Keratinocyte (primary cell): ENCODE measurements at regions not wholly inside any gene's neighbourhood (a gene's known extent, or its start where the extent isn't known, plus 50 kb on each side); places are given as distances from the start of the nearest gene placed in this dataset.

Source experiments
- DNase-seq: peaks from one replicate; pipeline ENCODE4 v3.0.0-alpha.2; 2011; ENCODE audit warnings: low read depth, missing footprints, low spot score
- FAIRE-seq: peaks from 2 replicates; lab custom pipeline; 2011; peaks lifted over from hg19 to GRCh38; lab: Jason Lieb, UNC
- H2AFZ ChIP-seq: 2 replicates; pipeline ENCODE4 v1.6.0; 2012; ENCODE audit warnings: low read length, control low read depth, inconsistent platforms; ENCODE audit not compliant: control insufficient read depth
- H3K27ac ChIP-seq: 2 replicates; pipeline ENCODE4 v1.5.1; 2011; ENCODE audit warnings: low read length; ENCODE audit not compliant: control insufficient read depth, insufficient read depth
- H3K27me3 ChIP-seq: 3 replicates; pipeline ENCODE4 v1.6.0; 2011; ENCODE audit warnings: low read length; ENCODE audit not compliant: control insufficient read depth, insufficient read depth; ENCODE audit errors: extremely low read depth
- H3K36me3 ChIP-seq, 2 experiments: 2 replicates in 1 of 2; 3 replicates in 1 of 2; pipeline ENCODE4 v1.5.1; 2011; ENCODE audit warnings: low read length in 2 of 2, mild to moderate bottlenecking in 1 of 2; ENCODE audit not compliant: control insufficient read depth in 2 of 2, insufficient read depth in 2 of 2; ENCODE audit errors: extremely low read depth in 1 of 2
- H3K4me1 ChIP-seq: 3 replicates; pipeline ENCODE4 v1.5.1; 2011; ENCODE audit warnings: low read length; ENCODE audit not compliant: control insufficient read depth, insufficient read depth; ENCODE audit errors: extremely low read depth
- H3K4me2 ChIP-seq: 3 replicates; pipeline ENCODE4 v1.6.0; 2011; ENCODE audit warnings: low read depth, low read length; ENCODE audit not compliant: control insufficient read depth, insufficient read depth; ENCODE audit errors: extremely low read depth
- H3K4me3 ChIP-seq, 3 experiments: fragments of 200-600 bp in 1 of 3; sonication (generic) in 1 of 3; 2 replicates in 2 of 3; 3 replicates in 1 of 3; pipeline ENCODE4 v1.5.1; 2011 to 2016; ENCODE audit warnings: low read length in 3 of 3, mild to moderate bottlenecking in 3 of 3, control low read depth in 2 of 3, inconsistent platforms in 1 of 3, low read depth in 1 of 3, mixed read lengths in 1 of 3, mixed run types in 1 of 3, moderate library complexity in 1 of 3; ENCODE audit not compliant: control insufficient read depth in 2 of 3, insufficient read depth in 2 of 3; ENCODE audit errors: extremely low read depth in 1 of 3
- H3K79me2 ChIP-seq: 2 replicates; pipeline ENCODE4 v1.6.0; 2012; ENCODE audit warnings: low read length; ENCODE audit not compliant: control insufficient read depth, insufficient read depth
- H3K9ac ChIP-seq: 3 replicates; pipeline ENCODE4 v1.6.0; 2011; ENCODE audit warnings: low read length; ENCODE audit not compliant: control insufficient read depth, insufficient read depth; ENCODE audit errors: extremely low read depth
- H3K9me1 ChIP-seq: 3 replicates; pipeline ENCODE4 v1.6.0; 2011; ENCODE audit warnings: low read length; ENCODE audit not compliant: control insufficient read depth, insufficient read depth; ENCODE audit errors: extremely low read depth
- H3K9me3 ChIP-seq: 2 replicates; pipeline ENCODE4 v1.5.1; 2012; ENCODE audit warnings: low read depth, low read length; ENCODE audit not compliant: control insufficient read depth
- H4K20me1 ChIP-seq: 3 replicates; pipeline ENCODE4 v1.6.0; 2011; ENCODE audit warnings: low read length; ENCODE audit not compliant: control insufficient read depth, insufficient read depth; ENCODE audit errors: extremely low read depth
- CTCF ChIP-seq, 3 experiments: IDR thresholded peaks in 1 of 3; conservative IDR thresholded peaks in 1 of 3; optimal IDR thresholded peaks in 1 of 3; 2 replicates in 2 of 3; 3 replicates in 1 of 3; pipeline versions ENCODE3 to v1.5.1; 2011; ENCODE audit warnings: low read length in 3 of 3, mild to moderate bottlenecking in 3 of 3, moderate library complexity in 2 of 3, control low read depth in 1 of 3, inconsistent platforms in 1 of 3; ENCODE audit not compliant: insufficient read depth in 2 of 3; ENCODE audit errors: extremely low read depth in 1 of 3
- EZH2 ChIP-seq: IDR thresholded peaks from one replicate; pipeline ENCODE4 v1.6.1; 2012; ENCODE audit warnings: inconsistent platforms, mild to moderate bottlenecking, low read length, moderate library complexity
- dilution Hi-C: fragments of 300-500 bp; cut with MboI; formaldehyde crosslinking; loops from one replicate; pipeline ENCODE4 v1.7.0; 2020; ENCODE audit warnings: low sequenced_read_pairs; ENCODE audit not compliant: extremely low pct_ligation_motif_present

DNA sequence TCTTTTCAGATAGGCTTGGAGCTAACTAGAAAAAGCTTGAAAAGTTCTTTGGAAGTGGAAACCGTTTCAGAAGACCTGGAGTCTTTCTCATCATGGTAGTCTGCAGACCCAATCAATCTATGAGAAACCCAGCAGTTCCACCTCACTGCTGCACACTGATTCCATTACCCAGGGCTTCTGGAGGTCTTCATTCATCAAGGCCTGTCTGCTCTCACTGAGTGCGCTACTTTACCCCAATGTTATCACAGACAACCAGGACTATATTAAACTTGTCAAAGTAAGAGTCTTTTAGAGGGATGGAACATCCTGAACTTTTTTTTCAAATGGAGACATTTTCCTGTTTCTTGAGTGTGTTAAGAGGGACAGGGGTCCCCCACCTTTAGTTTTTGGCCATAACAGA, 93.1 kb downstream of the BOD1 start:
- Histone ChIP-seq H3K27ac (no peak overlapping the region), H3K4me3 (no peak overlapping the region), H3K79me2 (no peaks in the 10 kb centered on the region), H3K4me2 (no peak overlapping the region), H3K27me3 (peaks cover 3% of the 10 kb centered on the region), H3K9me3 (no peaks in the 10 kb centered on the region), H3K36me3 (no peaks in the 10 kb centered on the region), H4K20me1 (no peaks in the 10 kb centered on the region), H3K9ac (no peak overlapping the region), H2AFZ (no peak overlapping the region), H3K4me1 (no peaks in the 10 kb centered on the region), H3K9me1 (no peaks in the 10 kb centered on the region)
- no peak for FAIRE-seq
- no peak for DNase-seq
- TF ChIP-seq EZH2 (no peak), CTCF (optimal IDR thresholded peaks at IDR 0.05 in 1 of 3, IDR thresholded peaks at IDR 0.05 in 1 of 3, conservative IDR thresholded peaks at IDR 0.05 in 1 of 3; ENCODE audit: extremely low read depth in 1 of 3, insufficient read depth in 2 of 3, low read length in 3 of 3) (no peak)
- dilution Hi-C loops: no loop called here

DNA sequence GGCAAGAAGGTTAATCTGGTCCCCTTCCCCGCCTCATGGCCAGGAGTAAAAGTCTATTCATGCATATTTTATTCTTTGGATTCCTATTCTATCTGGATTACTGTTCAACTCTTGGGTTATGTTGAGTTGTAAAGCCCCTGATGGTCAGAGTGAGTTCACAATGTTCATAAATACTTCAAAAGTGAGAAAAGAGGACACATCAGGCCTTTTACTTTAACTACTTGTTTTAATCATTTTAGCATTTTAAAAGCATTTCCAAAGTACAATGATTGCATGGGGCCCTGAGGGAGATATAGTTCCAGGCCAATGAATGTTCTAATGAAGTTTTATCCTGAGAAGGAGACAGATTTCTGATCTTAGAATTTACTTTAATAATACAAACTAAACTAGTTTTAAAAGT, 93.9 kb downstream of the BOD1 start:
- H3K4me3 ChIP-seq: no peak overlapping the region
- H3K4me2 ChIP-seq: no peak overlapping the region
- no peak overlapping the region for H2AFZ ChIP-seq
- no peaks in the 10 kb centered on the region for H3K79me2 ChIP-seq
- TF ChIP-seq EZH2 (no peak), CTCF (optimal IDR thresholded peaks at IDR 0.05 in 1 of 3, IDR thresholded peaks at IDR 0.05 in 1 of 3, conservative IDR thresholded peaks at IDR 0.05 in 1 of 3; ENCODE audit: extremely low read depth in 1 of 3, insufficient read depth in 2 of 3, low read length in 3 of 3) (no peak)
- H3K27me3 ChIP-seq: peaks cover 3% of the 10 kb centered on the region
- no peaks in the 10 kb centered on the region for H3K9me3 ChIP-seq
- DNase-seq (no peak), FAIRE-seq (no peak)
- no peaks in the 10 kb centered on the region for H3K4me1 ChIP-seq
- dilution Hi-C loops: no loop called here
- H3K27ac ChIP-seq: no peak overlapping the region
- H4K20me1 ChIP-seq: no peaks in the 10 kb centered on the region
- no peaks in the 10 kb centered on the region for H3K36me3 ChIP-seq
- H3K9me1 ChIP-seq: no peaks in the 10 kb centered on the region
- no peak overlapping the region for H3K9ac ChIP-seq
